H1 (cell line): ENCODE measurements at regions not wholly inside any gene's neighbourhood (a gene's known extent, or its start where the extent isn't known, plus 50 kb on each side); places are given as distances from the start of the nearest gene placed in this dataset.

Experiments
- CTCF ChIA-PET: fragments of 300-600 bp; sonication (Branson Sonifier 250); formaldehyde crosslinking; loops from one replicate; lab custom pipeline; 2021; ENCODE audit not compliant: partially characterized antibody; lab: Charles Lee
- POLR2A ChIA-PET: fragments of 300-600 bp; sonication (Branson Sonifier 250); formaldehyde crosslinking; loops from one replicate; lab custom pipeline; 2021; ENCODE audit warnings: inconsistent platforms; ENCODE audit not compliant: partially characterized antibody; lab: Charles Lee
- DNase-seq, 2 experiments: peaks; one replicate each; pipeline versions ENCODE4 v3.0.0 to v3.0.0-alpha.2; 2010 to 2022; ENCODE audit warnings: low spot score in 2 of 2, low read depth in 1 of 2, mixed read lengths in 1 of 2
- FAIRE-seq: peaks from 2 replicates; lab custom pipeline; 2011; peaks lifted over from hg19 to GRCh38; lab: Jason Lieb, UNC
- H2AFZ ChIP-seq: 2 replicates; pipeline ENCODE4 v1.8.1; 2012; ENCODE audit warnings: low read length, inconsistent platforms
- H2AK5ac ChIP-seq: 2 replicates; pipeline ENCODE4 v1.6.1; 2013; ENCODE audit warnings: low read depth, low read length
- H2BK120ac ChIP-seq: replicated peaks from 2 replicates; pipeline ENCODE3; 2013; ENCODE audit warnings: low read depth, low read length, inconsistent platforms
- H2BK12ac ChIP-seq: 2 replicates; pipeline ENCODE4 v1.6.1; 2013; ENCODE audit warnings: low read depth, low read length
- H2BK15ac ChIP-seq: 2 replicates; pipeline ENCODE4 v1.6.1; 2013; ENCODE audit warnings: low read length
- H2BK20ac ChIP-seq: 2 replicates; pipeline ENCODE4 v1.6.1; 2013; ENCODE audit warnings: low read length
- H2BK5ac ChIP-seq: 2 replicates; pipeline ENCODE4 v1.6.1; 2013; ENCODE audit warnings: low read depth, low read length
- H3K14ac ChIP-seq: 2 replicates; pipeline ENCODE4 v1.6.1; 2013; ENCODE audit warnings: inconsistent platforms; ENCODE audit not compliant: insufficient read length
- H3K18ac ChIP-seq: 2 replicates; pipeline ENCODE4 v1.6.1; 2013; ENCODE audit warnings: low read length; ENCODE audit errors: extremely low read depth
- H3K23ac ChIP-seq: 2 replicates; pipeline ENCODE4 v1.6.1; 2013; ENCODE audit warnings: inconsistent platforms; ENCODE audit not compliant: insufficient read length
- H3K23me2 ChIP-seq: 2 replicates; pipeline ENCODE4 v1.6.1; 2013; ENCODE audit warnings: low read depth, low read length
- H3K27ac ChIP-seq: 2 replicates; pipeline ENCODE4 v1.6.1; 2011; ENCODE audit warnings: low read depth, low read length, inconsistent platforms
- H3K27me3 ChIP-seq, 4 experiments: replicated peaks in 1 of 4; 1 replicate in 1 of 4; 2 replicates in 3 of 4; pipeline versions ENCODE4 v1.6.1 to v1.8.1; 2011 to 2013; ENCODE audit warnings: low read length in 3 of 4, mild to moderate bottlenecking in 3 of 4, inconsistent platforms in 2 of 4, mixed read lengths in 2 of 4, moderate library complexity in 1 of 4; ENCODE audit not compliant: control insufficient read depth in 3 of 4, insufficient read depth in 3 of 4; ENCODE audit errors: extremely low read depth in 1 of 4
- H3K36me3 ChIP-seq, 4 experiments: 2 replicates each; pipeline versions ENCODE4 v1.6.1 to v1.8.1; 2011 to 2013; ENCODE audit warnings: mild to moderate bottlenecking in 4 of 4, low read length in 3 of 4, moderate library complexity in 2 of 4, control low read depth in 1 of 4, inconsistent platforms in 1 of 4; ENCODE audit not compliant: insufficient read depth in 4 of 4, control insufficient read depth in 2 of 4
- H3K4ac ChIP-seq: replicated peaks from 2 replicates; pipeline ENCODE3; 2013; ENCODE audit warnings: low read length, low read depth, mixed read lengths, inconsistent platforms; ENCODE audit not compliant: insufficient read length
- H3K4me1 ChIP-seq, 4 experiments: replicated peaks in 1 of 4; 1 replicate in 1 of 4; 2 replicates in 3 of 4; pipeline versions ENCODE4 v1.6.1 to v1.8.1; 2011 to 2013; ENCODE audit warnings: low read length in 3 of 4, inconsistent platforms in 2 of 4, mixed read lengths in 1 of 4; ENCODE audit not compliant: insufficient read depth in 4 of 4, control insufficient read depth in 3 of 4
- H3K4me2 ChIP-seq, 2 experiments: 2 replicates each; pipeline versions ENCODE4 v1.6.1 to v1.8.1; 2011 to 2013; ENCODE audit warnings: low read depth in 2 of 2, low read length in 2 of 2, control low read depth in 1 of 2, inconsistent platforms in 1 of 2, mild to moderate bottlenecking in 1 of 2; ENCODE audit not compliant: insufficient read depth in 1 of 2
- H3K4me3 ChIP-seq, 4 experiments: fragments of 200-600, 300-600 bp in 1 of 4; sonication (generic), shearing (Covaris generic), sonication (Bioruptor Twin) in 1 of 4; 2 replicates each; pipeline versions ENCODE4 v1.5.1 to v1.8.1; 2011 to 2016; ENCODE audit warnings: low read length in 4 of 4, low read depth in 3 of 4, control low read depth in 2 of 4, inconsistent platforms in 2 of 4, mild to moderate bottlenecking in 2 of 4, mixed read lengths in 1 of 4, moderate library complexity in 1 of 4; ENCODE audit not compliant: insufficient read depth in 2 of 4; ENCODE audit errors: extremely low read depth in 1 of 4
- H3K56ac ChIP-seq: replicated peaks from 2 replicates; pipeline ENCODE3; 2013; ENCODE audit warnings: low read depth, mild to moderate bottlenecking, mixed read lengths, low read length, inconsistent platforms; ENCODE audit not compliant: insufficient read length
- H3K79me1 ChIP-seq: 2 replicates; pipeline ENCODE4 v1.6.1; 2013; ENCODE audit warnings: low read depth, low read length, control low read depth
- H3K79me2 ChIP-seq, 2 experiments: 2 replicates each; pipeline versions ENCODE4 v1.6.1 to v1.8.1; 2012 to 2013; ENCODE audit warnings: low read length in 2 of 2, mild to moderate bottlenecking in 2 of 2, inconsistent platforms in 1 of 2; ENCODE audit not compliant: insufficient read depth in 2 of 2, control insufficient read depth in 1 of 2
- H3K9ac ChIP-seq, 4 experiments: replicated peaks in 1 of 4; 1 replicate in 1 of 4; 2 replicates in 3 of 4; pipeline versions ENCODE4 v1.6.1 to v1.8.1; 2011 to 2013; ENCODE audit warnings: low read depth in 3 of 4, low read length in 3 of 4, control low read depth in 2 of 4, mild to moderate bottlenecking in 2 of 4, moderate library complexity in 2 of 4, inconsistent platforms in 1 of 4; ENCODE audit errors: extremely low read depth in 1 of 4
- H3K9me3 ChIP-seq, 2 experiments: 2 replicates each; pipeline versions ENCODE4 v1.6.1 to v1.8.1; 2012 to 2013; ENCODE audit warnings: mild to moderate bottlenecking in 2 of 2, moderate library complexity in 2 of 2, control low read depth in 1 of 2, inconsistent platforms in 1 of 2, low read depth in 1 of 2, low read length in 1 of 2, mixed read lengths in 1 of 2; ENCODE audit not compliant: insufficient read depth in 2 of 2
- H4K20me1 ChIP-seq, 2 experiments: replicated peaks in 1 of 2; 2 replicates each; pipeline versions ENCODE3 to v1.8.1; 2011 to 2013; ENCODE audit warnings: inconsistent platforms in 2 of 2, low read length in 2 of 2, mild to moderate bottlenecking in 1 of 2; ENCODE audit not compliant: insufficient read depth in 2 of 2, control insufficient read depth in 1 of 2
- H4K5ac ChIP-seq: 2 replicates; pipeline ENCODE4 v1.6.1; 2013; ENCODE audit warnings: low read length, low read depth, mixed read lengths, inconsistent platforms; ENCODE audit not compliant: insufficient read length
- H4K8ac ChIP-seq: 2 replicates; pipeline ENCODE4 v1.8.0; 2013; ENCODE audit warnings: mild to moderate bottlenecking, moderate library complexity, low read length, inconsistent platforms; ENCODE audit not compliant: insufficient read depth; ENCODE audit errors: extremely low read depth
- H4K91ac ChIP-seq: replicated peaks from 2 replicates; pipeline ENCODE3; 2013; ENCODE audit warnings: low read length, mixed read lengths, inconsistent platforms; ENCODE audit not compliant: insufficient read length
- FOSL1 ChIP-seq: IDR thresholded peaks from 2 replicates; pipeline ENCODE4 v1.6.1; 2011; ENCODE audit warnings: mild to moderate bottlenecking, low read depth, low read length, moderate library complexity; ENCODE audit not compliant: insufficient read depth
- whole genome bisulfite sequencing, 2 experiments: shearing (Covaris generic) in 1 of 2; methylation state at CpG; one replicate each; pipeline versions ENCODE4 v1.1.6 to v1.1.7; 2013 to 2015; ENCODE audit warnings: low lambda C conversion rate in 2 of 2, mixed read lengths in 2 of 2, inconsistent platforms in 1 of 2, low coverage in 1 of 2, missing lambda C conversion rate in 1 of 2; ENCODE audit not compliant: insufficient replicate concordance in 2 of 2, insufficient coverage in 1 of 2, insufficient read length in 1 of 2; ENCODE audit errors: extremely low coverage in 1 of 2, missing lambda C conversion rate in 1 of 2; 5-methylcytosine and 5-hydroxymethylcytosine counted together

DNA sequence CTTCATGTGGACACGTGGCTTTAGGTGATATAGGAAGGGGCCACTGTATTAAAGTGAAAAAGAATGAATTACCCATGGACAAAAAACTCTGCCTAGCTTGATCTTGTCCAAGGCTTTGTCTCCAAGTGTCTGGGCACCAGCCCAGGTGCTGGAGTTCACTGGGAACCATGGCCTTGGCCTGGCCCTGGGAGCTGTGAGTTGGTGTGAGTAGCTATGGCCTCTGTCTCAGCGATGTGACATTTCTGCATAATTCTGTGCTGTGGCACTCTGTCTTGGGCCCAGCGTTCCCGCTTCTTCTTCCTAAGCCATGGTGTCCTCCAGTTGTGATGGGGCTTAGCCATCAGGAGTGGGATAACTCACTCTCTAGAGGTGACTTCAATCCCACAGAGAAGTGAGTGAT lies 119.0 kb upstream of the PPP2R2D start:
- H3K23ac ChIP-seq, result no peak overlapping the region
- H2BK12ac ChIP-seq, result no peak overlapping the region
- no peaks in the 10 kb centered on the region for H3K79me2 ChIP-seq
- H2BK20ac ChIP-seq, result no peak overlapping the region
- H3K79me1 ChIP-seq, result no peaks in the 10 kb centered on the region
- no peaks in the 10 kb centered on the region for H3K4me1 ChIP-seq
- H3K9ac ChIP-seq, result no peak overlapping the region
- CTCF ChIA-PET, result interaction anchor here (0.9 to 1.5 kb wide), 4 partner anchors 11 to 93 kb away, joined by 3 to 4 read pairs (median 4); no protein-coding TSS in a partner anchor
- H3K4me2 ChIP-seq, result no peak overlapping the region
- no peak overlapping the region for H3K27ac ChIP-seq
- no peaks in the 10 kb centered on the region for H3K36me3 ChIP-seq
- no peaks in the 10 kb centered on the region for H3K23me2 ChIP-seq
- H4K8ac ChIP-seq, result no peak overlapping the region
- H3K18ac ChIP-seq, result no peak overlapping the region
- H4K91ac ChIP-seq, result no peak overlapping the region
- no peaks in the 10 kb centered on the region for H3K27me3 ChIP-seq
- no peak overlapping the region for H3K56ac ChIP-seq
- H2BK15ac ChIP-seq, result no peak overlapping the region
- FAIRE-seq, result no peak
- H3K9me3 ChIP-seq, result peaks cover 7 to 13% of the 10 kb centered on the region in 2 experiments; a peak in 3 of 4 replicates
- no peak overlapping the region for H2BK120ac ChIP-seq
- H3K4ac ChIP-seq, result no peak overlapping the region
- POLR2A ChIA-PET, result no interaction called here
- WGBS, 2 experiments, result 99% methylated on average over 4 of the region's 4 CpGs; no CpG with 5 or more reads in 1 of the 2 experiments
- no peak overlapping the region for H2AFZ ChIP-seq
- no peak for DNase-seq
- no peak overlapping the region for H4K5ac ChIP-seq
- no peak overlapping the region for H2BK5ac ChIP-seq
- no peak overlapping the region for H2AK5ac ChIP-seq
- H4K20me1 ChIP-seq, result no peaks in the 10 kb centered on the region
- H3K4me3 ChIP-seq, result no peak overlapping the region
- no peak overlapping the region for H3K14ac ChIP-seq
- TF ChIP-seq FOSL1, result no peak
